GM18502 (cell line): ENCODE measurements at regions not wholly inside any gene's neighbourhood (a gene's known extent, or its start where the extent isn't known, plus 50 kb on each side); places are given as distances from the start of the nearest gene placed in this dataset.
"Not testable (repeated sequence)": the region's sequence is repeated elsewhere in the genome, so short reads cannot be mapped to it uniquely, and the experiment has no call there.

Source experiments
- ATAC-seq: cut with Tn5 transposase; IDR thresholded peaks from one replicate; pipeline ENCODE4 v1.9.1; 2021; ENCODE audit warnings: mild to moderate bottlenecking; ENCODE audit not compliant: unreplicated experiment, poor library complexity

- ATAC-seq: no peak
Measured at GRCh38 chr14:58920230-58920629, 268.2 kb upstream of the DAAM1 start.

GRCh38 chr14:58922201-58922940, 266.1 kb upstream of the DAAM1 start:
- ATAC-seq: not testable (repeated sequence)

- no peak for ATAC-seq
Measured at GRCh38 chr14:58923751-58924405, 264.6 kb upstream of the DAAM1 start.

GRCh38 chr14:58941629-58942028, 246.8 kb upstream of the DAAM1 start:
- ATAC-seq: no peak

- ATAC-seq: no peak
Measured at GRCh38 chr14:58942516-58942915, 246.0 kb upstream of the DAAM1 start.

GRCh38 chr14:58944343-58944967, 244.0 kb upstream of the DAAM1 start:
- ATAC-seq: no peak

GRCh38 chr14:58944968-58945356, 243.5 kb upstream of the DAAM1 start:
- no peak for ATAC-seq

GRCh38 chr14:58946431-58946830, 242.0 kb upstream of the DAAM1 start:
- ATAC-seq: no peak

GRCh38 chr14:58947156-58947555, 241.3 kb upstream of the DAAM1 start:
- no peak for ATAC-seq

GRCh38 chr14:58947814-58948445, 240.5 kb upstream of the DAAM1 start:
- ATAC-seq: no peak

GRCh38 chr14:58950555-58950954, 237.9 kb upstream of the DAAM1 start:
- no peak for ATAC-seq

- ATAC-seq: no peak
Measured at GRCh38 chr14:58951143-58951542, 237.3 kb upstream of the DAAM1 start.

GRCh38 chr14:58954052-58954451, 234.4 kb upstream of the DAAM1 start:
- no peak for ATAC-seq

- ATAC-seq: peak; percentile 56
Measured at GRCh38 chr14:58954901-58955861, 233.3 kb upstream of the DAAM1 start.

- no peak for ATAC-seq
Measured at GRCh38 chr14:58961045-58961731, 227.3 kb upstream of the DAAM1 start.

GRCh38 chr14:58963873-58964597, 224.4 kb upstream of the DAAM1 start:
- no peak for ATAC-seq

GRCh38 chr14:58964598-58964928, 223.9 kb upstream of the DAAM1 start:
- ATAC-seq: no peak

- ATAC-seq: no peak
Measured at GRCh38 chr14:58965601-58966000, 222.9 kb upstream of the DAAM1 start.

- no peak for ATAC-seq
Measured at GRCh38 chr14:58966997-58967396, 221.5 kb upstream of the DAAM1 start.
